ENCODE measurements at regions not wholly inside any gene's neighbourhood (a gene's known extent, or its start where the extent isn't known, plus 50 kb on each side); places are given as distances from the start of the nearest gene placed in this dataset.

DNA sequence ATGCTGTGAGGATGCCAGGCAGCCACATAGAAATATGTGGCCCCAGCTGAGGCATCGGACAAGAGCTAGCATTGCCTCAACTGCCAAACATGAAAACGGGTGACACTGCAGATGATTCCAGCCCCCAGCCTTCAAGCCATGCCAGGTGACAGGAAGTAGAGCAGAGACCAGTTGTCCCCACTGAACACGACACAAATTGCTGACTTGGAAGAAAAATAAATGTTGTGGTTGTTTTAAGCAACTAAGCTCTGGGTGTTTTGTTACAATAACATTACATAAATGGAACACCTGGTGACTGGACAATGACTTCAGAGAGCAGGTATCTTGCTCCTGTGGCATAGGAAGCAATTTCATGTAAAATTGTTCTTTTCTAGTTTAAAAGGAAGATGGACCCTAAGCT, 154.2 kb downstream of the KIF4B start:
- ChIA-PET POLR2A (ENCODE audit: unreplicated experiment) (no interaction called here), CTCF (no interaction called here)
- intact Hi-C loops (cut with micrococcal nuclease) (no loop called here), dilution Hi-C loops (cut with HindIII; ENCODE audit: low sequenced_read_pairs, unreplicated experiment) (no loop called here), in situ Hi-C loops (cut with MboI; ENCODE audit: low sequenced_read_pairs) (no loop called here)
- H3K4me2 ChIP-seq (ENCODE audit: low read depth, low read length) = no peak overlapping the region
- H3K27me3 ChIP-seq (ENCODE audit: control insufficient read depth, insufficient read depth, low read length) = no peaks in the 10 kb centered on the region
- DNase-seq = no peak
- H4K5ac ChIP-seq (ENCODE audit: low read depth, low read length) = no peak overlapping the region
- H4K20me1 ChIP-seq (ENCODE audit: insufficient read depth, low read length) = no peaks in the 10 kb centered on the region
- no peak overlapping the region for H3K18ac ChIP-seq (ENCODE audit: low read depth, low read length)
- WGBS, 2 experiments (ENCODE audit: extremely low coverage in 2 of 2, insufficient read length in 1 of 2) = 46% methylated on average over 2 of the region's 3 CpGs; no CpG with 5 or more reads in 1 of the 2 experiments
- H3K4ac ChIP-seq (ENCODE audit: low read depth, low read length) = no peak overlapping the region
- H2BK15ac ChIP-seq (ENCODE audit: low read depth, low read length) = no peak overlapping the region
- no peak overlapping the region for H4K8ac ChIP-seq (ENCODE audit: low read depth in 2 of 2, low read length in 2 of 2)
- H3K79me1 ChIP-seq (ENCODE audit: low read depth in 1 of 2, low read length in 2 of 2) = no peaks in the 10 kb centered on the region
- no peak overlapping the region for H3K4me3 ChIP-seq (ENCODE audit: insufficient read depth, low read depth, low read length)
- H3K9me1 ChIP-seq (ENCODE audit: insufficient read depth, low read length) = no peaks in the 10 kb centered on the region
- H2BK20ac ChIP-seq (ENCODE audit: low read depth, low read length) = no peak overlapping the region
- no peak overlapping the region for H2BK5ac ChIP-seq (ENCODE audit: low read depth, low read length, poor library complexity, severe bottlenecking)
- no peak overlapping the region for H3K23ac ChIP-seq (ENCODE audit: low read depth, low read length)
- H2AFZ ChIP-seq (replicated peaks; ENCODE audit: low read length, poor library complexity) = no peak overlapping the region
- ATAC-seq (ENCODE audit: low read depth) = no peak
- no peak overlapping the region for H3K9ac ChIP-seq (ENCODE audit: low read depth, low read length)
- H4K91ac ChIP-seq (ENCODE audit: insufficient read depth, low read depth, low read length) = no peak overlapping the region
- H3K14ac ChIP-seq (replicated peaks; ENCODE audit: low read depth, low read length) = no peak overlapping the region
- no peak overlapping the region for H2AK5ac ChIP-seq (ENCODE audit: low read depth, low read length)
- no peak overlapping the region for H2BK120ac ChIP-seq (ENCODE audit: low read depth, low read length)
- H3K56ac ChIP-seq (ENCODE audit: extremely low read depth, insufficient read depth, low read length) = no peak overlapping the region
- no peak overlapping the region for H2AK9ac ChIP-seq (replicated peaks; ENCODE audit: low read depth, low read length, poor library complexity)
- no peaks in the 10 kb centered on the region for H3K36me3 ChIP-seq (ENCODE audit: control insufficient read depth, insufficient read depth, low read length)
- peaks cover 3% of the 10 kb centered on the region for H3K9me3 ChIP-seq (ENCODE audit: control insufficient read depth, insufficient read depth, low read length)
- H3K4me1 ChIP-seq (ENCODE audit: control insufficient read depth, insufficient read depth, low read length) = no peaks in the 10 kb centered on the region
- no TSS peak for BruUV-seq (replicated peaks)
- TF ChIP-seq, protein P1, sequence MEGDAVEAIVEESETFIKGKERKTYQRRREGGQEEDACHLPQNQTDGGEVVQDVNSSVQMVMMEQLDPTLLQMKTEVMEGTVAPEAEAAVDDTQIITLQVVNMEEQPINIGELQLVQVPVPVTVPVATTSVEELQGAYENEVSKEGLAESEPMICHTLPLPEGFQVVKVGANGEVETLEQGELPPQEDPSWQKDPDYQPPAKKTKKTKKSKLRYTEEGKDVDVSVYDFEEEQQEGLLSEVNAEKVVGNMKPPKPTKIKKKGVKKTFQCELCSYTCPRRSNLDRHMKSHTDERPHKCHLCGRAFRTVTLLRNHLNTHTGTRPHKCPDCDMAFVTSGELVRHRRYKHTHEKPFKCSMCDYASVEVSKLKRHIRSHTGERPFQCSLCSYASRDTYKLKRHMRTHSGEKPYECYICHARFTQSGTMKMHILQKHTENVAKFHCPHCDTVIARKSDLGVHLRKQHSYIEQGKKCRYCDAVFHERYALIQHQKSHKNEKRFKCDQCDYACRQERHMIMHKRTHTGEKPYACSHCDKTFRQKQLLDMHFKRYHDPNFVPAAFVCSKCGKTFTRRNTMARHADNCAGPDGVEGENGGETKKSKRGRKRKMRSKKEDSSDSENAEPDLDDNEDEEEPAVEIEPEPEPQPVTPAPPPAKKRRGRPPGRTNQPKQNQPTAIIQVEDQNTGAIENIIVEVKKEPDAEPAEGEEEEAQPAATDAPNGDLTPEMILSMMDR (conservative IDR thresholded peaks at IDR 0.05; ENCODE audit: low read depth, low read length) = no peak
- H3K27ac ChIP-seq (ENCODE audit: insufficient read depth, low read length) = no peak overlapping the region
